SK-N-SH treated with all-trans-retinoic acid at 6 μM for 48 hours (cell line): ENCODE measurements at regions not wholly inside any gene's neighbourhood (a gene's known extent, or its start where the extent isn't known, plus 50 kb on each side); places are given as distances from the start of the nearest gene placed in this dataset.

Experiments
- ATAC-seq: fragments of 200-7000 bp; cut with Tn5 transposase; 3 replicates; pipeline ENCODE4 v1.9.1; 2020; ENCODE audit warnings: mild to moderate bottlenecking, moderate library complexity
- ARNTL ChIP-seq: fragments of 450-650 bp; formaldehyde crosslinking; IDR thresholded peaks from 2 replicates; pipeline ENCODE4 v1.5.0; 2020; ENCODE audit warnings: low read depth, mild to moderate bottlenecking, moderate library complexity, borderline replicate concordance
- BACH2 ChIP-seq: fragments of 250-450 bp; sonication (Bioruptor Pico); IDR thresholded peaks from 2 replicates; pipeline ENCODE4 v1.9.0; 2021; ENCODE audit warnings: mild to moderate bottlenecking, borderline replicate concordance
- CREB5 ChIP-seq: fragments of 250-450 bp; sonication (Bioruptor Pico); IDR thresholded peaks from 2 replicates; pipeline ENCODE4 v1.5.1; 2020; ENCODE audit warnings: low read depth, mild to moderate bottlenecking, moderate library complexity
- CSDC2 ChIP-seq: fragments of 250-450 bp; sonication (Bioruptor Pico); IDR thresholded peaks from 2 replicates; pipeline ENCODE4 v1.5.0; 2020; ENCODE audit warnings: mild to moderate bottlenecking, moderate library complexity
- ESRRG ChIP-seq: fragments of 250-450 bp; sonication (Bioruptor Pico); IDR thresholded peaks from 2 replicates; pipeline ENCODE4 v1.6.1; 2021; ENCODE audit warnings: mild to moderate bottlenecking
- ISL1 ChIP-seq: fragments of 250-450 bp; sonication (Bioruptor Pico); IDR thresholded peaks from 2 replicates; pipeline ENCODE4 v2.1.2; 2022; ENCODE audit warnings: mild to moderate bottlenecking, moderate library complexity
- OSR1 ChIP-seq: fragments of 250-450 bp; sonication (Bioruptor Pico); IDR thresholded peaks from 2 replicates; pipeline ENCODE4 v1.8.0; 2022; ENCODE audit warnings: moderate library complexity, mild to moderate bottlenecking, inconsistent platforms
- POU6F1 ChIP-seq: fragments of 250-450 bp; sonication (Bioruptor Pico); IDR thresholded peaks from 2 replicates; pipeline ENCODE4 v1.8.0; 2021; ENCODE audit warnings: low read depth, mild to moderate bottlenecking, moderate library complexity, borderline replicate concordance
- RARB ChIP-seq: fragments of 250-450 bp; sonication (Bioruptor Pico); IDR thresholded peaks from 2 replicates; pipeline ENCODE4 v1.8.0; 2021; ENCODE audit warnings: mild to moderate bottlenecking, moderate library complexity
- SNAI2 ChIP-seq: fragments of 250-450 bp; sonication (Bioruptor Pico); IDR thresholded peaks from 2 replicates; pipeline ENCODE4 v1.5.0; 2020; ENCODE audit warnings: mild to moderate bottlenecking, moderate library complexity
- TCF4 ChIP-seq: fragments of 250-450 bp; sonication (Bioruptor Pico); IDR thresholded peaks from 2 replicates; pipeline ENCODE4 v1.8.0; 2021; ENCODE audit warnings: mild to moderate bottlenecking, moderate library complexity, borderline replicate concordance
- TOX ChIP-seq: fragments of 250-450 bp; sonication (Bioruptor Pico); IDR thresholded peaks from 2 replicates; pipeline ENCODE4 v1.8.0; 2021; ENCODE audit warnings: mild to moderate bottlenecking, moderate library complexity, borderline replicate concordance
- TSHZ2 ChIP-seq: fragments of 250-450 bp; sonication (Bioruptor Pico); IDR thresholded peaks from 2 replicates; pipeline ENCODE4 v1.5.0; 2020; ENCODE audit warnings: mild to moderate bottlenecking, moderate library complexity
- ZC3H10 ChIP-seq: fragments of 250-450 bp; sonication (Bioruptor Pico); IDR thresholded peaks from 2 replicates; pipeline ENCODE4 v1.5.1; 2021; ENCODE audit warnings: mild to moderate bottlenecking, moderate library complexity
- ZFP3 ChIP-seq: fragments of 250-450 bp; sonication (Bioruptor Pico); IDR thresholded peaks from 2 replicates; pipeline ENCODE4 v1.5.0; 2020; ENCODE audit warnings: mild to moderate bottlenecking, moderate library complexity
- ZFP30 ChIP-seq: fragments of 450-650 bp; formaldehyde crosslinking; IDR thresholded peaks from 2 replicates; pipeline ENCODE4 v1.5.0; 2022; ENCODE audit warnings: mild to moderate bottlenecking, moderate library complexity
- ZNF565 ChIP-seq: fragments of 450-650 bp; formaldehyde crosslinking; conservative IDR thresholded peaks from 2 replicates; pipeline ENCODE4 v1.5.0; 2020; ENCODE audit warnings: low read depth, mild to moderate bottlenecking, moderate library complexity
- ZNF70 ChIP-seq: fragments of 450-650 bp; formaldehyde crosslinking; IDR thresholded peaks from 2 replicates; pipeline ENCODE4 v1.5.0; 2020; ENCODE audit warnings: mild to moderate bottlenecking, moderate library complexity
- ZNF8 ChIP-seq: fragments of 450-650 bp; formaldehyde crosslinking; IDR thresholded peaks from 2 replicates; pipeline ENCODE4 v1.5.0; 2020; ENCODE audit warnings: mild to moderate bottlenecking, moderate library complexity

GRCh38 chr2:75411574-75411973 lies 149.2 kb downstream of the EVA1A start:
- no peak for ATAC-seq
- no peak for TF ChIP-seq ESRRG (CRISPR knock-in tag)
- TF ChIP-seq OSR1 (CRISPR knock-in tag): no peak
- TF ChIP-seq, all 23 proteins: peak for 0

- no peak for ATAC-seq
- TF ChIP-seq ARNTL: no peak
- TF ChIP-seq CREB5 (CRISPR knock-in tag): no peak
- TF ChIP-seq BACH2 (CRISPR knock-in tag): no peak
- TF ChIP-seq ZC3H10 (CRISPR knock-in tag): no peak
- no peak for TF ChIP-seq SNAI2 (CRISPR knock-in tag)
- TF ChIP-seq TSHZ2: no peak
- TF ChIP-seq ZNF8 (CRISPR knock-in tag): no peak
- TF ChIP-seq ZNF565: no peak
- no peak for TF ChIP-seq OSR1 (CRISPR knock-in tag)
- no peak for TF ChIP-seq TCF4 (CRISPR knock-in tag)
- no peak for TF ChIP-seq RARB (CRISPR knock-in tag)
- TF ChIP-seq ESRRG (CRISPR knock-in tag): no peak
- no peak for TF ChIP-seq ZFP30 (CRISPR knock-in tag)
- TF ChIP-seq ZFP3 (CRISPR knock-in tag): no peak
- TF ChIP-seq, all 23 proteins: peak for 0
Observed at GRCh38 chr2:75410702-75411101, 150.0 kb downstream of the EVA1A start.

- no peak for ATAC-seq
- no peak for TF ChIP-seq TCF4 (CRISPR knock-in tag)
- no peak for TF ChIP-seq ZNF8 (CRISPR knock-in tag)
- TF ChIP-seq POU6F1 (CRISPR knock-in tag): no peak
- TF ChIP-seq CREB5 (CRISPR knock-in tag): no peak
- no peak for TF ChIP-seq SNAI2 (CRISPR knock-in tag)
- no peak for TF ChIP-seq TOX (CRISPR knock-in tag)
- no peak for TF ChIP-seq ESRRG (CRISPR knock-in tag)
- TF ChIP-seq TSHZ2: no peak
- no peak for TF ChIP-seq ZC3H10 (CRISPR knock-in tag)
- TF ChIP-seq CSDC2 (CRISPR knock-in tag): no peak
- no peak for TF ChIP-seq ZFP30 (CRISPR knock-in tag)
- TF ChIP-seq ZFP3 (CRISPR knock-in tag): no peak
- TF ChIP-seq, all 23 proteins: peak for 0
Observed at GRCh38 chr2:75408771-75409170, 152.0 kb downstream of the EVA1A start.

GRCh38 chr2:75407038-75407530 lies 153.7 kb downstream of the EVA1A start:
- ATAC-seq: no peak
- TF ChIP-seq ZNF8 (CRISPR knock-in tag) (no peak), POU6F1 (CRISPR knock-in tag) (no peak), TCF4 (CRISPR knock-in tag) (no peak), ZNF70 (CRISPR knock-in tag) (no peak), CSDC2 (CRISPR knock-in tag) (no peak), ARNTL (no peak), ZFP3 (CRISPR knock-in tag) (no peak), ISL1 (no peak), ZC3H10 (CRISPR knock-in tag) (no peak), SNAI2 (CRISPR knock-in tag) (no peak), ZNF565 (no peak), TSHZ2 (no peak), ZFP30 (CRISPR knock-in tag) (no peak), ESRRG (CRISPR knock-in tag) (no peak)
